Hematopoietic multipotent progenitor cell (in vitro differentiated cells): ENCODE measurements at regions not wholly inside any gene's neighbourhood (a gene's known extent, or its start where the extent isn't known, plus 50 kb on each side); places are given as distances from the start of the nearest gene placed in this dataset.

Source experiments
- DNase-seq, 3 donors: peaks; one replicate each; pipeline ENCODE4 v3.0.0-alpha.2; 2011 to 2015; ENCODE audit warnings: low read depth in 2 of 3, low spot score in 2 of 3

DNA sequence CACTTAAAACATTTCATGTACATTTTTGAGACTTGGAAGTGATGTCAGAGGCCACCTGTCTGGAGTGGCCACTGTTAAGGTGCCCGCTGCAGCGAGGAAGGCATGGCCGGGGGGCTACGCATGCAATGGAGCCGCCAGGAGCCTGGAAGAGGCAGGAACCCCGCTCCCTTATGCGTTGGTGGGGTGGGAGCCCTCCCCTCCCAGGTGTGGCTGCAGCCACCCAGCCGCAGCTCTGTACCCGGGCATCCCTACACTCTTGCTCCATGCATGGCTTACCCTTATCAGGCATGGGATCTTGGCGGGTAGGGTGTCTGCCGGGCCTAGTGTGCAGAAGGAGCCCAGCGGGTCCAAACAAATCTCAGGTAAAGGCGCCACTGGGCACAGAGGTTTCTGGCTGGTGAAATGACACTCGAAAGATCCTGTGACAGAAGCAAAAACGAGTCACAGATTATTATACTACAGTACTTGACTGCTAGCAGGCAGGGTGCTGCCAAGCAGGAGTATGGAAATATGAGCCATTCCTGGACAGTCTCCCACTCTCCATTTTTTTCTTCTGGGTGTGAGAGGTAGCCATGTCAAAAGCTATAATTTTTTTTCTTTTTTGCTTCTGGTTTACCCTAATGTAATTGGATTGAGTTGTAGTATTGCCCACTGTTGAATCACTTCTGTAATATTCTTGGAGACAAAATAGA, 1606.3 kb upstream of the MIR17HG start:
- DNase-seq, result no peak

DNA sequence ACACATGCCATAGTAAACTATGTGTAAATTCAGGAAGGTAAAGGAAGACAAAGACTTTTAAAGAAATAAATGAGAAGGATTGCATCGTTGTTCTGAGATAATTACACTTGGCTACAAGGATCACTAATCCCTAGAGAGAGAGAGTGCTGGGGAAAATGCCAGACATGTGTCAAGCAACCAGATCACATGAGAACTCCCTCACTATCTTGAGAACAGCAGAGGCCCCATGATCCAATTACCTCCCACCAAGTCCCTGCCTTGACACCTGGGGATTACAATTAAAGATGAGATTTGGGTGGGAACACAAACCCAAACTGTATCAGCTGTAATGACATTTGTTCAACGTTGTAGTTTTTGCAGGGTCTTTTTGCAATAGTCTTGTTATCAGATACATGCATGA, 1600.9 kb upstream of the MIR17HG start:
- DNase-seq, result no peak

GRCh38 chr13:89748716-89749115, 1598.8 kb upstream of the MIR17HG start:
- no peak for DNase-seq

DNA sequence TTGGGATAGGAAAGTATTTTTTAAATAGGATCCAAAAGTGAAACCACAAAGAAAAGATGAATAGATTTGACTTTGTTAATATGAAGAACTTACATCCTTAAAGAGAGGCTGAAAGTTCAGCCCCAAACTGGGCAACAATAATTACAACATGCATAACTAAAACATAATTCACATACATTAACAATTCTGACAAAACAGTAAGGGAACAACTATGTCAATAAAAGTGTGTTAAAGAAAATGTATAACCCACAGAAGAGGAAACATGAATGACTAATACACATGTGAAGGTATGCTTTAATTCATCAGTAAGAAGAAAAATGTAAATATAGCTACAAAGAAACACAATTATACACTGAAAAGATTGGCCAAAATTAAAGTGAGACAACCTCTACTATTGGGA, 1597.6 kb upstream of the MIR17HG start:
- no peak for DNase-seq

DNA sequence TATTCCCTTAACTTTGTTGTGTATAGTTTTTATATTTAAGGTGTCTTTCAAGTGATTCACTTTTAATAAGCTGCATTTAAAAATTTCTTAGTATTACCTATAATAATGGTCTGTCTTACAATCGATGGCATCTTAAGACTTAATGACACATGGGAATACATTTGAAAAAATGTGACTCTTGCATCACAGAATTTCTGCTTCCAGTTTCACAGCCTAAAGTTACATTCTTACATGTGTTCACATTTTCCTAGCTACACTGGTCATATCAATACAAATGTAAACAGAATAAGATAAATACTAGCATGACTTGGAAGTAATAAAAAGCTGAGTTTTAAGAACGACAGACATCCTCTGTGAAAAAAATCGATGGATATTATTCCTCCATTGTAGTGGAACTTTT, 1597.1 kb upstream of the MIR17HG start:
- DNase-seq, result no peak

- DNase-seq, result no peak
These were observed 1596.0 kb upstream of the MIR17HG start for GRCh38 chr13:89751432-89751930.

DNA sequence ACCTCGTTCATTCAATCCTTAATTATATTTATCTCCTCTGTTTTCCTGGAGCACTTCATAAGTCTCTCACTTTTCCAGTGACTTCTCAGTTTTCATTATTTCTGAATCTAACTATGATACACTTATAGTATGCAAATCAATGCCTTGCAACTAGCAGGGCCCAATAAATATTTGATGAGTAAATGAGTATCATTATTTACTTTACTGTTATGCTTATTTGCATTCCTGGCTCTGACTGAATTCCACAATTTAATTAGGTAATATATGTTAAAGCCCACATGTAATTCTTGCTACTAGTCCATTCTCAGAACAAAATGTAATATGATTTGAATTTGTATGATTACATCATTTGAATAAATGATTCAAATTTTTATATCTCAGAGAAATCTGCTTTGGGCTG, 1595.1 kb upstream of the MIR17HG start:
- no peak for DNase-seq

- DNase-seq, result no peak
These were observed 1591.6 kb upstream of the MIR17HG start for GRCh38 chr13:89755729-89756492.

DNA sequence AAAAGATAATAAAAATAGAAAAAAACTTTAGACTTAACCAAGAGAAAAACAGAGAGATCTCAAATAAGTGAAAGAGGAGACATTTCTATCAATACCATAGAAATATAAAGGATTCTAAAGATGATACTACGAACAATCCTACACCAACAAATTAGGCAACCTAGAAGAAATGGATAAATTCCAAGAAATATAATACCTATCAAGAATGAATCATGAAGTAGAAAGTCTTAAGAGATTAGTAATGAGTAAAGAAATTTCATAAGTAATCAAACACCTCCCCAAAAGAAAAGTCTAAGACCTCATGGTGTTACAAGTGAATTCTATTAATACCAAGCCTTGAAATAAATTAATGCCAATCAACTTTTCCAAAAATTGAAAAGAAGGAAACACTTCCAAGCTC, 1584.5 kb upstream of the MIR17HG start:
- no peak for DNase-seq

DNA sequence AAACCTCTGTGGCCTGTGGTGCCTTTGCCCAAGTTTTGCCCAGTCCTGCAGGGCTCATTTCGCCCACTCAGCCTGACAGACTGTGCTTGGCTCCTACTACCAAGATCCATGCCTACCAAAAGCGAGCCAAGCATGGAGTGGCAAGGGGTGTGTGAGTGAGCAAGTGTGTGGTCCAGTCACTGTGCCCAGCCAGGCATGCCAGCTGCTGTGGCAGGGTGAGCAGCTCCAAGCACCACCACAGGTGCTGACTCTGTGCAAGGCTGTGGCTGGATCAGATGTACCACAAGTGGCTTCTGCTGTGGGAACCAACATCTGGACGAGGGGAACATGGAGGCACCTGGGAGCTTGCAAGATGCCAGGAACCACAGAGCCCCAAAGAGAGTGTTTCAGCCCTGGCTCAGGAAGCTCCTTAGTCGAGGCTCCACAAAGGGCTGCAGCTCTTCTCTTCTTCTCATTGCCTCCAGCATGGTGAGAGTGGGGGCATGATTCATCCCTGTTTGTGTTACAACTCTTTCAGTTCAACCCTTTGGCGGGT, 1564.2 kb upstream of the MIR17HG start:
- no peak for DNase-seq

DNA sequence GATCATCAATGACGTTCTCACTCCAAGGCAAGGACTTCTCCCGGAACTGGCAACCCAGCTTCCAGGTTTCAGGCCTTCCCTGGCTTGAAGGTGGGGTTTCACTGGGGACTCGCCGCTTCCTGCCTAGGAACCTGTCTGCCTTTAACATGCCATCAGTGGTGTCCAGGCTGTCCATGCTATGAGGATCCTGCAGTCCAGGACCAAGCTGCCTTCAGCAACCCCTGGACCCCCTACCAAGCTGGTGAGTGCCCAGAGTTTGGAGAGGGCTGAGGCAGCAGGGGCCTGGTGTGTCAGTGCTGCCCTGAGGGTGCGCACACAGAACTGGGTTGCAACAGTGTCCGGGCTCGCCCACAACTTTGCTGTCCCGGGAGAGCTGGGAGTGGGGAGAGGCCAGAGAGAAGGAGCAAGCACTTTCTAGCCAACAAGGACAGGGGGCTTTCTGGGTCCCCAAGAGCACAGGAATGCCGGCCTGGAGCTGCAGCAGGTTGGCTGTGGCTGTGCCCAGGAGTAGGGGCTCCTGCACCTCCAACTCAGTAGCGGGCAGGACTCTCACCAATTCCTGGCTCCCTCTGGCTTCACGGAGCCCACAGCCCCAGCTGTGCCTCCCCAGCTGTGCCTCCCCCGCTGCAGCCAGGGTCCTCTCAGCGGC, 1563.2 kb upstream of the MIR17HG start:
- no peak for DNase-seq

DNA sequence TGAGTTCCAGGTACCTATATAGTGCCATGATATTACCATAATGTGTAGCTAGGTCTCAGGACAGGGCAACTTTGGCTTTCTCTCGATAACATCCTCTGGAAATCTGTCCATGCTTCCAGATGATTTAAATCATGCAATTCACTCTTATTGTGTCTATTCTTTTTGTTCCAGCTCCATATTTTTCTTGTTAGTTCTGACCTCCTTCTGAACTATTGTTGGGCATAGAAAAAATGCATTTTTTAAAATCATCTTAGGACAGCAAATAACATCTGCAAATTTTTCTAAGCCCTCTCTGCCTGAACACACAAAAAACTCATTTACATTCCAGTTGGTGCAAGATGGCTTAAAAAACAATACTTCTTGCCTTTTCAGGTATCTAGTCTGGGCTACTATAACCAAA, 1561.0 kb upstream of the MIR17HG start:
- DNase-seq, result no peak

DNA sequence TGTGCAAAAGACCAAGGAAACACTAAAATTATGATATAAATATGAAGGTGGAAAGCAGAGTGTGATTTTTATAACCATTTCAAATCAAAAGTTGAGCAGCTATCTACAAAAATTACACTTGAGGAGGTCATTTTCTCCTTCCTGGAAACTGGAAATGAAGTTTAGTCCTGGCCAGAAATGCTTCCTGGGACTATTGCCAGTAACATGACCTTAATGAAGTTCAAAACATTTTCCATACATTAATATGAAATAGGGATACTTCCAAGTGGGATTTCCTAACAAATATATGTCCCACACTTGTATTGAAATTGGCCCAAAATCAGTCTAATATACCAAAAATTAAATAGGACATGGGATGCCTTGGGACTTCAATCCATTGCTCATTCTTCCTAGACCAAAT, 1556.8 kb upstream of the MIR17HG start:
- DNase-seq, result no peak

GRCh38 chr13:89791971-89792630, 1555.4 kb upstream of the MIR17HG start:
- no peak for DNase-seq

DNA sequence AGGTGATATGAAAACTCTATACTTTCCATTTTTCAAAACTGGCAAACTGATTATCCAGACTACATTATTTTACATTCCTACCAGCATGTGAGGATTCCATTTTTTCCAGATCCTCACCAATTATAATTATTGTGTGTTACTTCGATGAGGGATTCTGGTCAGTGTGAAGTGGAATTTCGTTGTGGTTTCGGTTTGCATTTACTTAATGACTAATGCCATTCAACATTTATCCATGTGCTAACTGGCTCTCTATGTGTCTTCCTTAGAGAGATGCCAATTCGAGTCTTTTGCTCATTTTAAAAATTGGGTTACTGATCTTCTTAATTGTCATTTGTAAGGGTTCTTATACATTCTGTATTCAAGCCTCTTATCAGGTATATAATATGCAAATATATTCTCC, 1551.3 kb upstream of the MIR17HG start:
- no peak for DNase-seq

DNA sequence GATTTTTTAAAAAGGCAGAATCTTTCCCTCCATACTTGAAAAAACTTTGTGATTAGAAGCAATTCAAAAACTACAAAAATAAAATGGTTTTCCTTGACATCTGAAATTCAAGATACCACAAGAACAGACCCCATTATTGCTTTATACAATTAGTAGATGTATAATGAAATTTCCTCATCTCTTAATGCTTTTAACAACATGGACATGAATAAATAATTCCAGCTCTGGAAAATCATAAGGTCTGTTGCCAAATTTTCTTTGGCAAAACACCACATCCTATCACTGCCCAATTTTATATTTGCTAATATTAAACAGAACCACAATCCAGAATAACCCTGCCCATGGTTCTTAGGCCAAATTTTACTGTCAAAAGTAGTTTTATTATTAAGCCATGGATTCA, 1543.6 kb upstream of the MIR17HG start:
- DNase-seq, result no peak

DNA sequence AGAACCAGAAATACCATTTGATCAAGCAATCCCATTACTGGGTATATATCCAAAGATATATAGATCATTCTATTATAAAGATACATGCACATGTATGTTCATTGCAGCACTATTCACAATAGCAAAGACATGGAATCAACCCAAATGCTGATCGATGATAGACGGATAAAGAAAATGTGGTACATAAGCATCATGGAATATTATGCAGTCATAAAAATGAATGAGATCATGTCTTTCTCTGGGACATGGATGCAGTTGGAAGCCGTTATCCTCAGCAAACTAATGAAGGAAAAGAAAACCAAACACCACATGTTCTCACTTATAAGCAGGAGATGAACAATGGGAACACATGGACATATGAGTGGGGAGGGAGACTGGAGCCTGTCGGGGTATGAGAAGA, 1540.9 kb upstream of the MIR17HG start:
- no peak for DNase-seq

GRCh38 chr13:89812856-89813255, 1534.6 kb upstream of the MIR17HG start:
- DNase-seq, result no peak

- no peak for DNase-seq
These were observed 1531.1 kb upstream of the MIR17HG start for GRCh38 chr13:89816404-89816803.

DNA sequence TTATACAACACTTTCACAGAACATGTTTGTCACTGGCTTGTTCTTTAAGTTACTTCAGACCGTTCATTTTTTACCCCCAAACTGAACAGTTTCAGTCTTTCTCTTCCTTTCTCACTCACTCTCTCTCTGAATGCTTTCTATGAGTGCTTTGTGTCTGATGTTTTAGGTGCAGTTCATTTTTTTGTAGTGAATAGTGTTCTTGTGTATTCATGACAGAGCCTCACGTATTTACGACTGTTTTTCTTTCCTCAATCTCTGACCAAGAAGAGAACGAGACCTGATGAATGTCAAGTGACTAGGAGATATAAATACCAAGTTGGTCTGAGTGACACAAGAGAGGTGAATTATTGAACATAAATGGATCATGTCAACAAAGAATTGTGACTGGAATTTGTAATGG, 1525.0 kb upstream of the MIR17HG start:
- DNase-seq, result no peak

DNA sequence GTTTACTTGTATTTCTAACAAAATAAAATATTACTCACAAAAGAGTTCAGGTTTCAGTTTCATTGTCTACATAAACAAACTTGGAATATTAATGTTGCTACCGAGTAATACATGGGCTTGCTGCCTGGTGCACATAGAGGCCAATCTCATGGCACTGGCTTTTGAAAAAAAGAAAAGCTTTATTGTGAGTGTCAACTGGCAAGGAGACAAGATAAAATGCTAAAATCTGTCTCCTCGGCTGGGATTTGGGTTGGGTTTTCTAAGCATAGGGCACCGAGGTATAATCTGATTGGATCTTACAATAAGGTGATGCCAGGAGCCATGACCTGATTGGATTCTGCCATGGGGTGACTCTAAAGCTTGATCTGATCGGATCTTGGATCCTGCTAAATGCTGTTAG, 1519.9 kb upstream of the MIR17HG start:
- no peak for DNase-seq
